ENCODE measurements at regions not wholly inside any gene's neighbourhood (a gene's known extent, or its start where the extent isn't known, plus 50 kb on each side); places are given as distances from the start of the nearest gene placed in this dataset.

- no peak for TF ChIP-seq CTCF (IDR thresholded peaks at IDR 0.05)
- ATAC-seq (ENCODE audit: low FRiP score) (no peak), DNase-seq (ENCODE audit: low spot score) (no peak)
Measured at GRCh38 chr9:16325966-16326365, 544.5 kb downstream of the BNC2 start.

GRCh38 chr9:16328349-16328748 is 542.1 kb downstream of the BNC2 start:
- DNase-seq (ENCODE audit: low spot score) = no peak
- ATAC-seq (ENCODE audit: low FRiP score) = no peak
- TF ChIP-seq CTCF (IDR thresholded peaks at IDR 0.05) = no peak

GRCh38 chr9:16329671-16330113 is 540.8 kb downstream of the BNC2 start:
- no peak for TF ChIP-seq CTCF (IDR thresholded peaks at IDR 0.05)
- ATAC-seq (ENCODE audit: low FRiP score) (no peak), DNase-seq (ENCODE audit: low spot score) (no peak)

GRCh38 chr9:16331031-16331430 is 539.4 kb downstream of the BNC2 start:
- no peak for TF ChIP-seq CTCF (IDR thresholded peaks at IDR 0.05)
- no peak for ATAC-seq (ENCODE audit: low FRiP score)
- DNase-seq (ENCODE audit: low spot score) = no peak

- no peak for TF ChIP-seq CTCF (IDR thresholded peaks at IDR 0.05)
- DNase-seq (ENCODE audit: low spot score) (no peak), ATAC-seq (ENCODE audit: low FRiP score) (no peak)
Measured at GRCh38 chr9:16331527-16331926, 538.9 kb downstream of the BNC2 start.

- ATAC-seq (ENCODE audit: low FRiP score) = no peak
- DNase-seq (ENCODE audit: low spot score) = no peak
- no peak for TF ChIP-seq CTCF (IDR thresholded peaks at IDR 0.05)
Measured at GRCh38 chr9:16333691-16334090, 536.8 kb downstream of the BNC2 start.

- DNase-seq (ENCODE audit: low spot score) (peak; percentile 60), ATAC-seq (ENCODE audit: low FRiP score) (peak; percentile 96)
- no peak for TF ChIP-seq CTCF (IDR thresholded peaks at IDR 0.05)
Measured at GRCh38 chr9:16335788-16336580, 534.5 kb downstream of the BNC2 start.
